Smooth muscle cell (in vitro differentiated cells): ENCODE measurements at regions not wholly inside any gene's neighbourhood (a gene's known extent, or its start where the extent isn't known, plus 50 kb on each side); places are given as distances from the start of the nearest gene placed in this dataset.
A peak's percentile ranks its signal among the peaks of the same experiment; 100 is the strongest.

ENCODE experiments used
- DNase-seq: peaks from one replicate; lab custom pipeline; 2025; ENCODE audit not compliant: unreplicated experiment; lab: John Stamatoyannopoulos, UW
- H2AFZ ChIP-seq: fragments of 200-600 bp; sonication (generic); 2 replicates; pipeline ENCODE4 v1.6.0; 2016; ENCODE audit warnings: antibody characterized with exemption, low read depth, mild to moderate bottlenecking
- H3F3A ChIP-seq: fragments of 200-600 bp; sonication (generic); 2 replicates; pipeline ENCODE4 v1.6.0; 2017; ENCODE audit warnings: antibody characterized with exemption, low read depth
- H3K27ac ChIP-seq: fragments of 200-600 bp; sonication (generic); 2 replicates; pipeline ENCODE4 v1.5.1; 2016; ENCODE audit warnings: low read depth, mild to moderate bottlenecking
- H3K27me3 ChIP-seq: fragments of 200-600 bp; sonication (generic); 2 replicates; pipeline ENCODE4 v1.6.1; 2016; ENCODE audit warnings: low read depth, mild to moderate bottlenecking
- H3K36me3 ChIP-seq: fragments of 200-600 bp; sonication (generic); 2 replicates; pipeline ENCODE4 v1.5.1; 2016; ENCODE audit warnings: low read depth
- H3K4me1 ChIP-seq: fragments of 200-600 bp; sonication (generic); 2 replicates; pipeline ENCODE4 v1.5.1; 2016; ENCODE audit warnings: low read depth
- H3K4me2 ChIP-seq: fragments of 200-600 bp; sonication (generic); 2 replicates; pipeline ENCODE4 v1.6.0; 2016; ENCODE audit warnings: mild to moderate bottlenecking
- H3K4me3 ChIP-seq: fragments of 200-600 bp; sonication (generic); 2 replicates; pipeline ENCODE4 v1.5.1; 2016; ENCODE audit warnings: mild to moderate bottlenecking
- H3K79me2 ChIP-seq: fragments of 200-600 bp; sonication (generic); 2 replicates; pipeline ENCODE4 v1.6.0; 2016; ENCODE audit warnings: low read depth, mild to moderate bottlenecking
- H3K9ac ChIP-seq: fragments of 200-600 bp; sonication (generic); 2 replicates; pipeline ENCODE4 v1.6.0; 2016; ENCODE audit warnings: low read depth
- H3K9me3 ChIP-seq: fragments of 200-600 bp; sonication (generic); replicated peaks from 2 replicates; pipeline ENCODE4 v1.5.1; 2016; ENCODE audit warnings: low read depth
- H4K20me1 ChIP-seq: fragments of 200-600 bp; sonication (generic); 2 replicates; pipeline ENCODE4 v1.6.0; 2016; ENCODE audit warnings: low read depth
- CTCF ChIP-seq: fragments of 200-600 bp; sonication (generic); IDR thresholded peaks from 2 replicates; pipeline ENCODE4 v1.5.1; 2017; ENCODE audit warnings: borderline replicate concordance, mild to moderate bottlenecking, antibody characterized with exemption; ENCODE audit not compliant: insufficient read depth, poor library complexity, severe bottlenecking
- WGBS: methylation state at CpG from one replicate; pipeline ENCODE4 v1.1.7; 2016; ENCODE audit warnings: low lambda C conversion rate; 5-methylcytosine and 5-hydroxymethylcytosine counted together

- Histone ChIP-seq H4K20me1 (no peaks in the 10 kb centered on the region), H3K4me2 (peak overlapping the region; percentile 49), H3K4me1 (no peaks in the 10 kb centered on the region), H2AFZ (peak overlapping the region; percentile 92), H3K79me2 (no peaks in the 10 kb centered on the region), H3K4me3 (no peak overlapping the region), H3F3A (no peaks in the 10 kb centered on the region), H3K27me3 (no peaks in the 10 kb centered on the region), H3K27ac (peak overlapping the region; percentile 61), H3K36me3 (no peaks in the 10 kb centered on the region), H3K9ac (no peak overlapping the region), H3K9me3 (no peaks in the 10 kb centered on the region)
- WGBS: 49% methylated on average over 6 of the region's 6 CpGs
- DNase-seq: no peak
- no peak for TF ChIP-seq CTCF
These were observed 655.7 kb upstream of the KIRREL3 start for GRCh38 chr11:127656116-127656836.

- H4K20me1 ChIP-seq: no peaks in the 10 kb centered on the region
- H3K9me3 ChIP-seq: no peaks in the 10 kb centered on the region
- no peaks in the 10 kb centered on the region for H3K36me3 ChIP-seq
- TF ChIP-seq CTCF: no peak
- no peak overlapping the region for H3K4me3 ChIP-seq
- H3K4me1 ChIP-seq: no peaks in the 10 kb centered on the region
- H3K27ac ChIP-seq: no peak overlapping the region
- no peak overlapping the region for H3K9ac ChIP-seq
- WGBS: 88% methylated on average over 4 of the region's 4 CpGs
- no peak overlapping the region for H3K4me2 ChIP-seq
- H2AFZ ChIP-seq: no peak overlapping the region
- no peaks in the 10 kb centered on the region for H3F3A ChIP-seq
- no peaks in the 10 kb centered on the region for H3K27me3 ChIP-seq
- DNase-seq: no peak
- no peaks in the 10 kb centered on the region for H3K79me2 ChIP-seq
These were observed 652.5 kb upstream of the KIRREL3 start for GRCh38 chr11:127653076-127653475.

GRCh38 chr11:127651888-127652221, 651.3 kb upstream of the KIRREL3 start:
- no peak overlapping the region for H3K4me2 ChIP-seq
- H2AFZ ChIP-seq: no peak overlapping the region
- no peaks in the 10 kb centered on the region for H3K4me1 ChIP-seq
- H3F3A ChIP-seq: no peaks in the 10 kb centered on the region
- TF ChIP-seq CTCF: no peak
- H3K27me3 ChIP-seq: no peaks in the 10 kb centered on the region
- H3K9me3 ChIP-seq: no peaks in the 10 kb centered on the region
- WGBS: 92% methylated on average over 1 of the region's 1 CpG
- H3K9ac ChIP-seq: no peak overlapping the region
- no peaks in the 10 kb centered on the region for H4K20me1 ChIP-seq
- DNase-seq: no peak
- H3K27ac ChIP-seq: peak overlapping the region; percentile 63
- no peaks in the 10 kb centered on the region for H3K36me3 ChIP-seq
- H3K79me2 ChIP-seq: no peaks in the 10 kb centered on the region
- H3K4me3 ChIP-seq: no peak overlapping the region

GRCh38 chr11:127651175-127651887, 650.8 kb upstream of the KIRREL3 start:
- no peaks in the 10 kb centered on the region for H3K36me3 ChIP-seq
- no peaks in the 10 kb centered on the region for H3K27me3 ChIP-seq
- TF ChIP-seq CTCF: no peak
- no peak for DNase-seq
- no peak overlapping the region for H2AFZ ChIP-seq
- peak overlapping the region; percentile 63 for H3K27ac ChIP-seq
- no peak overlapping the region for H3K4me3 ChIP-seq
- no peaks in the 10 kb centered on the region for H3K9me3 ChIP-seq
- H3F3A ChIP-seq: no peaks in the 10 kb centered on the region
- H3K4me2 ChIP-seq: no peak overlapping the region
- H3K4me1 ChIP-seq: no peaks in the 10 kb centered on the region
- H4K20me1 ChIP-seq: no peaks in the 10 kb centered on the region
- 55% methylated on average over 5 of the region's 5 CpGs for WGBS
- H3K9ac ChIP-seq: no peak overlapping the region
- no peaks in the 10 kb centered on the region for H3K79me2 ChIP-seq
